ENCODE measurements at regions not wholly inside any gene's neighbourhood (a gene's known extent, or its start where the extent isn't known, plus 50 kb on each side); places are given as distances from the start of the nearest gene placed in this dataset.

DNA sequence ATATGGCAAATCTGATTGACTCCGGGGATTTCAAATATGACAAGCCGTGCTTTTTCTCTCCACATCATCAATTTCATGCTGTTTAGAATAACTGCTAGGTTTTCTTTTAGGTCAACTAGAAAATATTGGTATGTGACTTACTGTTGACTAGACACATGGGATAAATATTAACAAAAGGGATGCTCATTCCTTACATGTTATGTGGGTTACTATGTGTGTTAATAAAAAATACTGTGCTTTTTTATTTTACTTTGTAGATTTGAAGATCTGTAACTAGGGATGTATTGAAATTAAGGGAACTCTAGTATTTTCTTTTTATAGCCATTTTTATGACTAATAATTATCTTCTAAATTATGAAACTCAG lies 264.6 kb upstream of the COL8A1 start:
- Histone ChIP-seq H4K20me1 (ENCODE audit: control insufficient read depth, insufficient read depth) (no peaks in the 10 kb centered on the region), H3K9ac (ENCODE audit: control insufficient read depth, insufficient read depth, low read length) (no peak overlapping the region), H3K27ac (ENCODE audit: control insufficient read depth, insufficient read depth) (no peak overlapping the region), H3K4me2 (ENCODE audit: control insufficient read depth, insufficient read depth) (no peak overlapping the region), H3K79me2 (ENCODE audit: control insufficient read depth, insufficient read depth, low read length) (no peaks in the 10 kb centered on the region), H3K27me3 (replicated peaks in 1 of 2; ENCODE audit: control insufficient read depth in 2 of 2, insufficient read depth in 2 of 2, low read length in 1 of 2) (no peaks in the 10 kb centered on the region), H3K36me3 (ENCODE audit: control insufficient read depth in 2 of 2, insufficient read depth in 2 of 2, low read length in 1 of 2) (no peaks in the 10 kb centered on the region), H2AFZ (ENCODE audit: control insufficient read depth, low read depth, low read length) (no peak overlapping the region), H3K4me1 (ENCODE audit: control insufficient read depth, insufficient read depth, low read length) (no peaks in the 10 kb centered on the region), H3K4me3 (no peak overlapping the region), H3K9me3 (replicated peaks; ENCODE audit: control insufficient read depth, insufficient read depth, low read length) (no peaks in the 10 kb centered on the region)
- intact Hi-C loops (cut with micrococcal nuclease; ENCODE audit: unreplicated experiment) (no loop called here), in situ Hi-C loops (cut with MboI) (no loop called here)
- ChIA-PET SMC1A (ENCODE audit: uncharacterized antibody, unreplicated experiment) (interaction anchor here (1.9 kb wide), 1 partner anchor 30 kb away, joined by 6 read pairs; no protein-coding TSS in a partner anchor), POLR2A (no interaction called here), RAD21 (ENCODE audit: unreplicated experiment) (no interaction called here), CTCF (no interaction called here)
- WGBS (ENCODE audit: insufficient coverage, insufficient replicate concordance, low lambda C conversion rate, missing lambda C conversion rate) = 25% methylated on average over 2 of the region's 2 CpGs
- BruUV-seq (replicated peaks) = no TSS peak
- FAIRE-seq = no peak
- no peak for DNase-seq (ENCODE audit: low read depth, low spot score)
- no peak for ATAC-seq
- TF ChIP-seq PAX5 (IDR thresholded peaks at IDR 0.05; ENCODE audit: borderline replicate concordance, low read depth, low read length) (no peak), BCL3 (IDR thresholded peaks at IDR 0.05; ENCODE audit: borderline replicate concordance, insufficient read depth, low read depth, low read length, poor library complexity, severe bottlenecking) (no peak), HDAC6 (IDR thresholded peaks at IDR 0.05; ENCODE audit: unreplicated experiment) (no peak), IRF5 (IDR thresholded peaks at IDR 0.05; ENCODE audit: borderline replicate concordance) (no peak), IKZF1 (conservative IDR thresholded peaks at IDR 0.05) (no peak), NR2C2 (IDR thresholded peaks at IDR 0.05; ENCODE audit: borderline replicate concordance, control insufficient read depth, insufficient read length, low read depth) (no peak), SMC3 (IDR thresholded peaks at IDR 0.05; ENCODE audit: borderline replicate concordance, low read length) (no peak), STAT3 (IDR thresholded peaks at IDR 0.05; ENCODE audit: low read depth, low read length) (no peak)
- TF ChIP-seq, protein P1, sequence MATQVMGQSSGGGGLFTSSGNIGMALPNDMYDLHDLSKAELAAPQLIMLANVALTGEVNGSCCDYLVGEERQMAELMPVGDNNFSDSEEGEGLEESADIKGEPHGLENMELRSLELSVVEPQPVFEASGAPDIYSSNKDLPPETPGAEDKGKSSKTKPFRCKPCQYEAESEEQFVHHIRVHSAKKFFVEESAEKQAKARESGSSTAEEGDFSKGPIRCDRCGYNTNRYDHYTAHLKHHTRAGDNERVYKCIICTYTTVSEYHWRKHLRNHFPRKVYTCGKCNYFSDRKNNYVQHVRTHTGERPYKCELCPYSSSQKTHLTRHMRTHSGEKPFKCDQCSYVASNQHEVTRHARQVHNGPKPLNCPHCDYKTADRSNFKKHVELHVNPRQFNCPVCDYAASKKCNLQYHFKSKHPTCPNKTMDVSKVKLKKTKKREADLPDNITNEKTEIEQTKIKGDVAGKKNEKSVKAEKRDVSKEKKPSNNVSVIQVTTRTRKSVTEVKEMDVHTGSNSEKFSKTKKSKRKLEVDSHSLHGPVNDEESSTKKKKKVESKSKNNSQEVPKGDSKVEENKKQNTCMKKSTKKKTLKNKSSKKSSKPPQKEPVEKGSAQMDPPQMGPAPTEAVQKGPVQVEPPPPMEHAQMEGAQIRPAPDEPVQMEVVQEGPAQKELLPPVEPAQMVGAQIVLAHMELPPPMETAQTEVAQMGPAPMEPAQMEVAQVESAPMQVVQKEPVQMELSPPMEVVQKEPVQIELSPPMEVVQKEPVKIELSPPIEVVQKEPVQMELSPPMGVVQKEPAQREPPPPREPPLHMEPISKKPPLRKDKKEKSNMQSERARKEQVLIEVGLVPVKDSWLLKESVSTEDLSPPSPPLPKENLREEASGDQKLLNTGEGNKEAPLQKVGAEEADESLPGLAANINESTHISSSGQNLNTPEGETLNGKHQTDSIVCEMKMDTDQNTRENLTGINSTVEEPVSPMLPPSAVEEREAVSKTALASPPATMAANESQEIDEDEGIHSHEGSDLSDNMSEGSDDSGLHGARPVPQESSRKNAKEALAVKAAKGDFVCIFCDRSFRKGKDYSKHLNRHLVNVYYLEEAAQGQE (IDR thresholded peaks at IDR 0.05; ENCODE audit: low read depth, low read length) = no peak
- TF ChIP-seq, protein P2, sequence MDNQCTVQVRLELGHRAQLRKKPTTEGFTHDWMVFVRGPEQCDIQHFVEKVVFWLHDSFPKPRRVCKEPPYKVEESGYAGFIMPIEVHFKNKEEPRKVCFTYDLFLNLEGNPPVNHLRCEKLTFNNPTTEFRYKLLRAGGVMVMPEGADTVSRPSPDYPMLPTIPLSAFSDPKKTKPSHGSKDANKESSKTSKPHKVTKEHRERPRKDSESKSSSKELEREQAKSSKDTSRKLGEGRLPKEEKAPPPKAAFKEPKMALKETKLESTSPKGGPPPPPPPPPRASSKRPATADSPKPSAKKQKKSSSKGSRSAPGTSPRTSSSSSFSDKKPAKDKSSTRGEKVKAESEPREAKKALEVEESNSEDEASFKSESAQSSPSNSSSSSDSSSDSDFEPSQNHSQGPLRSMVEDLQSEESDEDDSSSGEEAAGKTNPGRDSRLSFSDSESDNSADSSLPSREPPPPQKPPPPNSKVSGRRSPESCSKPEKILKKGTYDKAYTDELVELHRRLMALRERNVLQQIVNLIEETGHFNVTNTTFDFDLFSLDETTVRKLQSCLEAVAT (IDR thresholded peaks at IDR 0.05) = no peak
- TF ChIP-seq, protein P3, sequence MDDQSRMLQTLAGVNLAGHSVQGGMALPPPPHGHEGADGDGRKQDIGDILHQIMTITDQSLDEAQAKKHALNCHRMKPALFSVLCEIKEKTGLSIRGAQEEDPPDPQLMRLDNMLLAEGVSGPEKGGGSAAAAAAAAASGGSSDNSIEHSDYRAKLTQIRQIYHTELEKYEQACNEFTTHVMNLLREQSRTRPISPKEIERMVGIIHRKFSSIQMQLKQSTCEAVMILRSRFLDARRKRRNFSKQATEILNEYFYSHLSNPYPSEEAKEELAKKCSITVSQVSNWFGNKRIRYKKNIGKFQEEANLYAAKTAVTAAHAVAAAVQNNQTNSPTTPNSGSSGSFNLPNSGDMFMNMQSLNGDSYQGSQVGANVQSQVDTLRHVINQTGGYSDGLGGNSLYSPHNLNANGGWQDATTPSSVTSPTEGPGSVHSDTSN (IDR thresholded peaks at IDR 0.05; ENCODE audit: insufficient replicate concordance, low read depth, low read length) = no peak
- TF ChIP-seq, protein P4, sequence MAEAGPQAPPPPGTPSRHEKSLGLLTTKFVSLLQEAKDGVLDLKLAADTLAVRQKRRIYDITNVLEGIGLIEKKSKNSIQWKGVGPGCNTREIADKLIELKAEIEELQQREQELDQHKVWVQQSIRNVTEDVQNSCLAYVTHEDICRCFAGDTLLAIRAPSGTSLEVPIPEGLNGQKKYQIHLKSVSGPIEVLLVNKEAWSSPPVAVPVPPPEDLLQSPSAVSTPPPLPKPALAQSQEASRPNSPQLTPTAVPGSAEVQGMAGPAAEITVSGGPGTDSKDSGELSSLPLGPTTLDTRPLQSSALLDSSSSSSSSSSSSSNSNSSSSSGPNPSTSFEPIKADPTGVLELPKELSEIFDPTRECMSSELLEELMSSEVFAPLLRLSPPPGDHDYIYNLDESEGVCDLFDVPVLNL (IDR thresholded peaks at IDR 0.05; ENCODE audit: low read depth, low read length) = no peak
- TF ChIP-seq, protein P5, sequence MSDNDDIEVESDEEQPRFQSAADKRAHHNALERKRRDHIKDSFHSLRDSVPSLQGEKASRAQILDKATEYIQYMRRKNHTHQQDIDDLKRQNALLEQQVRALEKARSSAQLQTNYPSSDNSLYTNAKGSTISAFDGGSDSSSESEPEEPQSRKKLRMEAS (IDR thresholded peaks at IDR 0.05; ENCODE audit: low read depth, low read length) = no peak
